CD4-positive, alpha-beta T cell treated with Interleukin-10 for 1 hour (primary cell): ENCODE measurements at regions not wholly inside any gene's neighbourhood (a gene's known extent, or its start where the extent isn't known, plus 50 kb on each side); places are given as distances from the start of the nearest gene placed in this dataset.
A peak's percentile ranks its signal among the peaks of the same experiment; 100 is the strongest.
"Not testable (repeated sequence)": the region's sequence is repeated elsewhere in the genome, so short reads cannot be mapped to it uniquely, and the experiment has no call there.

Source experiments
- DNase-seq: peaks from one replicate; pipeline ENCODE4 v3.0.0-alpha.2; 2020

- DNase-seq, result not testable (repeated sequence)
These were observed 100.7 kb downstream of the GPX5 start for GRCh38 chr6:28626386-28626785.

- no peak for DNase-seq
These were observed 106.7 kb downstream of the GPX5 start for GRCh38 chr6:28632326-28632851.

- no peak for DNase-seq
These were observed 107.9 kb downstream of the GPX5 start for GRCh38 chr6:28633445-28634215.

GRCh38 chr6:28634411-28634760 lies 108.7 kb downstream of the GPX5 start:
- DNase-seq, result no peak

GRCh38 chr6:28634761-28635546 lies 109.3 kb downstream of the GPX5 start:
- DNase-seq, result no peak

GRCh38 chr6:28635547-28636158 lies 110.0 kb downstream of the GPX5 start:
- DNase-seq, result no peak

GRCh38 chr6:28638787-28639430 lies 113.2 kb downstream of the GPX5 start:
- no peak for DNase-seq

- DNase-seq, result not testable (repeated sequence)
These were observed 114.0 kb downstream of the GPX5 start for GRCh38 chr6:28639445-28640290.

GRCh38 chr6:28643017-28643740 lies 117.5 kb downstream of the GPX5 start:
- DNase-seq, result no peak

- no peak for DNase-seq
These were observed 121.0 kb downstream of the GPX5 start for GRCh38 chr6:28646650-28647049.

GRCh38 chr6:28648035-28648877 lies 122.6 kb downstream of the GPX5 start:
- peak; percentile 35 for DNase-seq

GRCh38 chr6:28648878-28649375 lies 123.2 kb downstream of the GPX5 start:
- DNase-seq, result no peak

- no peak for DNase-seq
These were observed 125.5 kb downstream of the GPX5 start for GRCh38 chr6:28651161-28651560.

GRCh38 chr6:28653876-28654275 lies 128.2 kb downstream of the GPX5 start:
- no peak for DNase-seq

GRCh38 chr6:28655164-28655563 lies 129.5 kb downstream of the GPX5 start:
- DNase-seq, result no peak

- no peak for DNase-seq
These were observed 131.0 kb downstream of the GPX5 start for GRCh38 chr6:28656715-28657114.

- no peak for DNase-seq
These were observed 131.7 kb downstream of the GPX5 start for GRCh38 chr6:28657381-28657768.

GRCh38 chr6:28657769-28658465 lies 132.2 kb downstream of the GPX5 start:
- DNase-seq, result peak; percentile 35

- DNase-seq, result no peak
These were observed 133.0 kb downstream of the GPX5 start for GRCh38 chr6:28658475-28659249.
